HepG2 (cell line): ENCODE measurements at regions not wholly inside any gene's neighbourhood (a gene's known extent, or its start where the extent isn't known, plus 50 kb on each side); places are given as distances from the start of the nearest gene placed in this dataset.
A peak's percentile ranks its signal among the peaks of the same experiment; 100 is the strongest.

Experiments
- BCL6 ChIP-seq: IDR thresholded peaks from 2 replicates; pipeline ENCODE4 v1.6.1; 2016; ENCODE audit warnings: missing genetic modification reagents, missing compliant biosample characterization
- CEBPG ChIP-seq: IDR thresholded peaks from 2 replicates; pipeline ENCODE4 v1.6.1; 2016
- FOXA3 ChIP-seq: IDR thresholded peaks from 2 replicates; pipeline ENCODE4 v1.6.1; 2016; ENCODE audit warnings: missing genetic modification reagents, missing compliant biosample characterization
- JUN ChIP-seq: sonication (generic); formaldehyde crosslinking; IDR thresholded peaks from 2 replicates; pipeline ENCODE4 v1.4.0; 2020; ENCODE audit warnings: mild to moderate bottlenecking, missing genetic modification reagents
- SATB2 ChIP-seq: sonication (generic); formaldehyde crosslinking; IDR thresholded peaks from 2 replicates; pipeline ENCODE4 v1.5.0; 2020; ENCODE audit warnings: missing genetic modification reagents
- ZBTB7A ChIP-seq: sonication (generic); formaldehyde crosslinking; IDR thresholded peaks from 2 replicates; pipeline ENCODE4 v1.8.0; 2022; ENCODE audit warnings: mild to moderate bottlenecking, missing genetic modification reagents
- ZKSCAN5 ChIP-seq: sonication (generic); formaldehyde crosslinking; IDR thresholded peaks from 2 replicates; pipeline ENCODE4 v1.5.1; 2020; ENCODE audit warnings: mild to moderate bottlenecking, missing genetic modification reagents
- ZNF3 ChIP-seq: IDR thresholded peaks from 2 replicates; pipeline ENCODE4 v1.7.0; 2017; ENCODE audit warnings: inconsistent platforms
- ZNF879 ChIP-seq: sonication (generic); formaldehyde crosslinking; IDR thresholded peaks from 2 replicates; pipeline ENCODE4 v1.8.1; 2023; ENCODE audit warnings: missing genetic modification reagents
- ZSCAN12 ChIP-seq: sonication (generic); formaldehyde crosslinking; IDR thresholded peaks from 2 replicates; pipeline ENCODE4 v1.9.0; 2021; ENCODE audit warnings: mild to moderate bottlenecking, missing genetic modification reagents
- ZSCAN20 ChIP-seq: sonication (generic); formaldehyde crosslinking; IDR thresholded peaks from 2 replicates; pipeline ENCODE4 v1.4.0; 2020; ENCODE audit warnings: missing genetic modification reagents, mild to moderate bottlenecking, borderline replicate concordance
- TF ChIP-seq, protein P1 (sequence below): sonication (generic); formaldehyde crosslinking; IDR thresholded peaks from 2 replicates; pipeline ENCODE4 v1.5.1; 2020; ENCODE audit warnings: mild to moderate bottlenecking, missing genetic modification reagents, borderline replicate concordance
- TF ChIP-seq, protein P2 (sequence below): fragments of 450-650 bp; IDR thresholded peaks from 2 replicates; pipeline ENCODE4 v1.6.1; 2017; ENCODE audit warnings: mild to moderate bottlenecking
- TF ChIP-seq, protein P3 (sequence below): sonication (generic); formaldehyde crosslinking; IDR thresholded peaks from 2 replicates; pipeline ENCODE4 v1.4.0; 2020; ENCODE audit warnings: mild to moderate bottlenecking, missing genetic modification reagents
- TF ChIP-seq, protein P4 (sequence below): sonication (generic); formaldehyde crosslinking; IDR thresholded peaks from 2 replicates; pipeline ENCODE4 v1.9.0; 2021; ENCODE audit warnings: missing genetic modification reagents, borderline replicate concordance
- TF ChIP-seq, protein P5 (sequence below): sonication (generic); formaldehyde crosslinking; IDR thresholded peaks from 2 replicates; pipeline ENCODE4 v1.5.0; 2020; ENCODE audit warnings: missing genetic modification reagents

DNA sequence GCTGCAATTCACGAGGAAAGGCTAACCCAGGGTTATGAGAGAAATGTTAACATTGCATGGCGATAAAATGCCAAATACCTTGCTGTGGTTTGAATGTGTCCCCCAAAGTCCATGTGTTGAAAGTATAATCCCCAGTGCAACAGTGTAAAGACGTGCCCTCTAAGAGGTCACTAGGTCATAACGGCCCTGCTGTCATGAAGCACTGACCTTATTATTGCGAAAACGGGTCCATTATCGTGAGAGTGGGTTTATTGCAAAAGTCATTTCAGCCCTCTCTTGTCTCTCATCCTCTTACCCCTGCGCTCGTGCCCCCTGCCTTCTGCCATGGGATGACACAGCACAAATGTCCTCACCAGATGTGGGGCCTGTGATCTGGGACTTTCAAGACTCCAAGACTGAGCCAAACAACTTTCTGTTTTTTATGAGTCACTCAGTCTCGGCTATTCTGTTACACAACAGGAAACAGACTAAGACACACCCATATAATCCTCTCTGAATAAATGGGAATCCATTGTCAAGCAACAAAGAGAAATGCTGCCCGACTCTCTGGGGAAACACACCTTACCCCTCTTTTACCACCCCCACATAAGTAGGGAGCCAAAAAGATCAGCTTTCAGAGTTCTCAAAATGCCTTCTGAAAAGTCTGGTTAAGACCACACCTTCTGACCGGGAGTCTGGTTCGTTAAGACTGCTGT, 73.1 kb upstream of the UCN3 start (continued):
- TF ChIP-seq ZBTB7A (CRISPR knock-in tag) (no peak), ZSCAN12 (CRISPR knock-in tag) (no peak), FOXA3 (peak; percentile 30; the same call in 1 of the 2 replicates), SATB2 (CRISPR knock-in tag) (no peak), ZNF3 (peak; percentile 76), ZSCAN20 (CRISPR knock-in tag) (no peak), JUN (no peak), CEBPG (CRISPR knock-in tag) (0 out of 2 replicates have a peak, but pooled peaks have one; percentile 11), ZKSCAN5 (CRISPR knock-in tag) (no peak), ZNF879 (no peak), BCL6 (no peak)
- TF ChIP-seq, protein P1, sequence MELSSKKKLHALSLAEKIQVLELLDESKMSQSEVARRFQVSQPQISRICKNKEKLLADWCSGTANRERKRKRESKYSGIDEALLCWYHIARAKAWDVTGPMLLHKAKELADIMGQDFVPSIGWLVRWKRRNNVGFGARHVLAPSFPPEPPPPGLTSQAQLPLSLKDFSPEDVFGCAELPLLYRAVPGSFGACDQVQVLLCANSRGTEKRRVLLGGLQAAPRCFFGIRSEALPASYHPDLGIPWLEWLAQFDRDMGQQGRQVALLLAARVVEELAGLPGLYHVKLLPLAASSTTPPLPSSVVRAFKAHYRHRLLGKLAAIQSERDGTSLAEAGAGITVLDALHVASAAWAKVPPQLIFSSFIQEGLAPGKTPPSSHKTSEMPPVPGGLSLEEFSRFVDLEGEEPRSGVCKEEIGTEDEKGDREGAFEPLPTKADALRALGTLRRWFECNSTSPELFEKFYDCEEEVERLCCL (CRISPR knock-in tag) = no peak
- TF ChIP-seq, protein P2, sequence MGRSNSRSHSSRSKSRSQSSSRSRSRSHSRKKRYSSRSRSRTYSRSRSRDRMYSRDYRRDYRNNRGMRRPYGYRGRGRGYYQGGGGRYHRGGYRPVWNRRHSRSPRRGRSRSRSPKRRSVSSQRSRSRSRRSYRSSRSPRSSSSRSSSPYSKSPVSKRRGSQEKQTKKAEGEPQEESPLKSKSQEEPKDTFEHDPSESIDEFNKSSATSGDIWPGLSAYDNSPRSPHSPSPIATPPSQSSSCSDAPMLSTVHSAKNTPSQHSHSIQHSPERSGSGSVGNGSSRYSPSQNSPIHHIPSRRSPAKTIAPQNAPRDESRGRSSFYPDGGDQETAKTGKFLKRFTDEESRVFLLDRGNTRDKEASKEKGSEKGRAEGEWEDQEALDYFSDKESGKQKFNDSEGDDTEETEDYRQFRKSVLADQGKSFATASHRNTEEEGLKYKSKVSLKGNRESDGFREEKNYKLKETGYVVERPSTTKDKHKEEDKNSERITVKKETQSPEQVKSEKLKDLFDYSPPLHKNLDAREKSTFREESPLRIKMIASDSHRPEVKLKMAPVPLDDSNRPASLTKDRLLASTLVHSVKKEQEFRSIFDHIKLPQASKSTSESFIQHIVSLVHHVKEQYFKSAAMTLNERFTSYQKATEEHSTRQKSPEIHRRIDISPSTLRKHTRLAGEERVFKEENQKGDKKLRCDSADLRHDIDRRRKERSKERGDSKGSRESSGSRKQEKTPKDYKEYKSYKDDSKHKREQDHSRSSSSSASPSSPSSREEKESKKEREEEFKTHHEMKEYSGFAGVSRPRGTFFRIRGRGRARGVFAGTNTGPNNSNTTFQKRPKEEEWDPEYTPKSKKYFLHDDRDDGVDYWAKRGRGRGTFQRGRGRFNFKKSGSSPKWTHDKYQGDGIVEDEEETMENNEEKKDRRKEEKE = no peak
- TF ChIP-seq, protein P3, sequence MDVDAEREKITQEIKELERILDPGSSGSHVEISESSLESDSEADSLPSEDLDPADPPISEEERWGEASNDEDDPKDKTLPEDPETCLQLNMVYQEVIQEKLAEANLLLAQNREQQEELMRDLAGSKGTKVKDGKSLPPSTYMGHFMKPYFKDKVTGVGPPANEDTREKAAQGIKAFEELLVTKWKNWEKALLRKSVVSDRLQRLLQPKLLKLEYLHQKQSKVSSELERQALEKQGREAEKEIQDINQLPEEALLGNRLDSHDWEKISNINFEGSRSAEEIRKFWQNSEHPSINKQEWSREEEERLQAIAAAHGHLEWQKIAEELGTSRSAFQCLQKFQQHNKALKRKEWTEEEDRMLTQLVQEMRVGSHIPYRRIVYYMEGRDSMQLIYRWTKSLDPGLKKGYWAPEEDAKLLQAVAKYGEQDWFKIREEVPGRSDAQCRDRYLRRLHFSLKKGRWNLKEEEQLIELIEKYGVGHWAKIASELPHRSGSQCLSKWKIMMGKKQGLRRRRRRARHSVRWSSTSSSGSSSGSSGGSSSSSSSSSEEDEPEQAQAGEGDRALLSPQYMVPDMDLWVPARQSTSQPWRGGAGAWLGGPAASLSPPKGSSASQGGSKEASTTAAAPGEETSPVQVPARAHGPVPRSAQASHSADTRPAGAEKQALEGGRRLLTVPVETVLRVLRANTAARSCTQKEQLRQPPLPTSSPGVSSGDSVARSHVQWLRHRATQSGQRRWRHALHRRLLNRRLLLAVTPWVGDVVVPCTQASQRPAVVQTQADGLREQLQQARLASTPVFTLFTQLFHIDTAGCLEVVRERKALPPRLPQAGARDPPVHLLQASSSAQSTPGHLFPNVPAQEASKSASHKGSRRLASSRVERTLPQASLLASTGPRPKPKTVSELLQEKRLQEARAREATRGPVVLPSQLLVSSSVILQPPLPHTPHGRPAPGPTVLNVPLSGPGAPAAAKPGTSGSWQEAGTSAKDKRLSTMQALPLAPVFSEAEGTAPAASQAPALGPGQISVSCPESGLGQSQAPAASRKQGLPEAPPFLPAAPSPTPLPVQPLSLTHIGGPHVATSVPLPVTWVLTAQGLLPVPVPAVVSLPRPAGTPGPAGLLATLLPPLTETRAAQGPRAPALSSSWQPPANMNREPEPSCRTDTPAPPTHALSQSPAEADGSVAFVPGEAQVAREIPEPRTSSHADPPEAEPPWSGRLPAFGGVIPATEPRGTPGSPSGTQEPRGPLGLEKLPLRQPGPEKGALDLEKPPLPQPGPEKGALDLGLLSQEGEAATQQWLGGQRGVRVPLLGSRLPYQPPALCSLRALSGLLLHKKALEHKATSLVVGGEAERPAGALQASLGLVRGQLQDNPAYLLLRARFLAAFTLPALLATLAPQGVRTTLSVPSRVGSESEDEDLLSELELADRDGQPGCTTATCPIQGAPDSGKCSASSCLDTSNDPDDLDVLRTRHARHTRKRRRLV (CRISPR knock-in tag) = no peak
- TF ChIP-seq, protein P4, sequence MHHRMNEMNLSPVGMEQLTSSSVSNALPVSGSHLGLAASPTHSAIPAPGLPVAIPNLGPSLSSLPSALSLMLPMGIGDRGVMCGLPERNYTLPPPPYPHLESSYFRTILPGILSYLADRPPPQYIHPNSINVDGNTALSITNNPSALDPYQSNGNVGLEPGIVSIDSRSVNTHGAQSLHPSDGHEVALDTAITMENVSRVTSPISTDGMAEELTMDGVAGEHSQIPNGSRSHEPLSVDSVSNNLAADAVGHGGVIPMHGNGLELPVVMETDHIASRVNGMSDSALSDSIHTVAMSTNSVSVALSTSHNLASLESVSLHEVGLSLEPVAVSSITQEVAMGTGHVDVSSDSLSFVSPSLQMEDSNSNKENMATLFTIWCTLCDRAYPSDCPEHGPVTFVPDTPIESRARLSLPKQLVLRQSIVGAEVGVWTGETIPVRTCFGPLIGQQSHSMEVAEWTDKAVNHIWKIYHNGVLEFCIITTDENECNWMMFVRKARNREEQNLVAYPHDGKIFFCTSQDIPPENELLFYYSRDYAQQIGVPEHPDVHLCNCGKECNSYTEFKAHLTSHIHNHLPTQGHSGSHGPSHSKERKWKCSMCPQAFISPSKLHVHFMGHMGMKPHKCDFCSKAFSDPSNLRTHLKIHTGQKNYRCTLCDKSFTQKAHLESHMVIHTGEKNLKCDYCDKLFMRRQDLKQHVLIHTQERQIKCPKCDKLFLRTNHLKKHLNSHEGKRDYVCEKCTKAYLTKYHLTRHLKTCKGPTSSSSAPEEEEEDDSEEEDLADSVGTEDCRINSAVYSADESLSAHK = no peak
- TF ChIP-seq, protein P5, sequence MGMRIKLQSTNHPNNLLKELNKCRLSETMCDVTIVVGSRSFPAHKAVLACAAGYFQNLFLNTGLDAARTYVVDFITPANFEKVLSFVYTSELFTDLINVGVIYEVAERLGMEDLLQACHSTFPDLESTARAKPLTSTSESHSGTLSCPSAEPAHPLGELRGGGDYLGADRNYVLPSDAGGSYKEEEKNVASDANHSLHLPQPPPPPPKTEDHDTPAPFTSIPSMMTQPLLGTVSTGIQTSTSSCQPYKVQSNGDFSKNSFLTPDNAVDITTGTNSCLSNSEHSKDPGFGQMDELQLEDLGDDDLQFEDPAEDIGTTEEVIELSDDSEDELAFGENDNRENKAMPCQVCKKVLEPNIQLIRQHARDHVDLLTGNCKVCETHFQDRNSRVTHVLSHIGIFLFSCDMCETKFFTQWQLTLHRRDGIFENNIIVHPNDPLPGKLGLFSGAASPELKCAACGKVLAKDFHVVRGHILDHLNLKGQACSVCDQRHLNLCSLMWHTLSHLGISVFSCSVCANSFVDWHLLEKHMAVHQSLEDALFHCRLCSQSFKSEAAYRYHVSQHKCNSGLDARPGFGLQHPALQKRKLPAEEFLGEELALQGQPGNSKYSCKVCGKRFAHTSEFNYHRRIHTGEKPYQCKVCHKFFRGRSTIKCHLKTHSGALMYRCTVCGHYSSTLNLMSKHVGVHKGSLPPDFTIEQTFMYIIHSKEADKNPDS = no peak
